MCF 10A (cell line): ENCODE measurements at regions not wholly inside any gene's neighbourhood (a gene's known extent, or its start where the extent isn't known, plus 50 kb on each side); places are given as distances from the start of the nearest gene placed in this dataset.

Source experiments
- BruUV-seq: library from RNA; stranded (reverse); fragments of 400-500 nt; replicated peaks from 2 replicates; lab custom pipeline; 2021; lab: Mats Ljungman, UMichigan
- CTCF ChIA-PET: fragments of 300-600 bp; sonication (Branson Sonifier 250); formaldehyde crosslinking; extraction: SDS; loops from one replicate; lab custom pipeline; 2021; ENCODE audit warnings: antibody characterized with exemption, inconsistent platforms; lab: Yijun Ruan, JAX
- POLR2A ChIA-PET: fragments of 300-600, 350-650 bp; sonication (Branson Sonifier 250); formaldehyde crosslinking; extraction: SDS; loops from one replicate; lab custom pipeline; 2020; ENCODE audit warnings: antibody characterized with exemption, inconsistent platforms; lab: Yijun Ruan, JAX
- DNase-seq: peaks from one replicate; pipeline ENCODE4 v3.0.0-alpha.2; 2018; ENCODE audit not compliant: unreplicated experiment
- H3K27ac Mint-ChIP-seq: one replicate; pipeline ENCODE4 v1.8.0; 2022; ENCODE audit warnings: mild to moderate bottlenecking, low read depth, mixed read lengths; ENCODE audit not compliant: unreplicated experiment
- H3K27me3 Mint-ChIP-seq: one replicate; pipeline ENCODE4 v1.8.0; 2022; ENCODE audit warnings: mixed read lengths; ENCODE audit not compliant: insufficient read depth, unreplicated experiment
- H3K36me3 Mint-ChIP-seq: one replicate; pipeline ENCODE4 v1.8.0; 2022; ENCODE audit warnings: mild to moderate bottlenecking, moderate library complexity, mixed read lengths; ENCODE audit not compliant: insufficient read depth, unreplicated experiment
- H3K4me1 Mint-ChIP-seq: one replicate; pipeline ENCODE4 v1.8.0; 2022; ENCODE audit warnings: mixed read lengths; ENCODE audit not compliant: insufficient read depth, unreplicated experiment
- H3K4me3 Mint-ChIP-seq: one replicate; pipeline ENCODE4 v1.8.0; 2022; ENCODE audit warnings: mild to moderate bottlenecking, moderate library complexity, mixed read lengths; ENCODE audit not compliant: unreplicated experiment
- H3K9me3 Mint-ChIP-seq: one replicate; pipeline ENCODE4 v1.8.0; 2022; ENCODE audit warnings: mixed read lengths; ENCODE audit not compliant: unreplicated experiment
- CTCF ChIP-seq: fragments of 200-600 bp; IDR thresholded peaks from one replicate; pipeline ENCODE4 v1.8.0; 2022; ENCODE audit warnings: antibody characterized with exemption, mild to moderate bottlenecking; ENCODE audit not compliant: unreplicated experiment
- intact Hi-C: fragments of 100-400 bp; cut with micrococcal nuclease; formaldehyde crosslinking; loops from 2 replicates; pipeline ENCODE4 v1.14.1; 2022

- DNase-seq: peak; percentile 9
- Mint-ChIP-seq H3K36me3 (no peaks in the 10 kb centered on the region), H3K4me3 (no peak overlapping the region), H3K9me3 (no peaks in the 10 kb centered on the region), H3K27me3 (no peaks in the 10 kb centered on the region), H3K4me1 (peaks cover 14% of the 10 kb centered on the region), H3K27ac (no peak overlapping the region)
- intact Hi-C loops: no loop called here
- TF ChIP-seq CTCF: no peak
- ChIA-PET CTCF (interaction anchor here (0.7 kb wide), 1 partner anchor 116 kb away, joined by 3 read pairs; no protein-coding TSS in a partner anchor), POLR2A (interaction anchor here (0.7 kb wide), 1 partner anchor 64 kb away, joined by 3 read pairs; no protein-coding TSS in a partner anchor)
- BruUV-seq: no TSS peak
These were observed 227.9 kb downstream of the ALG10B start for GRCh38 chr12:38544330-38545066.

GRCh38 chr12:38547586-38547985 is 231.0 kb downstream of the ALG10B start:
- DNase-seq: peak; percentile 58
- no peak for TF ChIP-seq CTCF
- BruUV-seq: no TSS peak
- no peaks in the 10 kb centered on the region for H3K9me3 Mint-ChIP-seq
- H3K4me3 Mint-ChIP-seq: no peak overlapping the region
- CTCF ChIA-PET: no interaction called here
- no peak overlapping the region for H3K27ac Mint-ChIP-seq
- H3K27me3 Mint-ChIP-seq: no peaks in the 10 kb centered on the region
- no peaks in the 10 kb centered on the region for H3K36me3 Mint-ChIP-seq
- intact Hi-C loops: no loop called here
- POLR2A ChIA-PET: interaction anchor here (0.7 to 1.0 kb wide), 3 partner anchors 40 to 118 kb away, joined by 3 read pairs; no protein-coding TSS in a partner anchor
- peaks cover 14% of the 10 kb centered on the region for H3K4me1 Mint-ChIP-seq

GRCh38 chr12:38555620-38556591 is 239.3 kb downstream of the ALG10B start:
- H3K4me1 Mint-ChIP-seq: peaks cover 7% of the 10 kb centered on the region
- DNase-seq: peak; percentile 26
- no peaks in the 10 kb centered on the region for H3K36me3 Mint-ChIP-seq
- intact Hi-C loops: no loop called here
- POLR2A ChIA-PET: no interaction called here
- H3K4me3 Mint-ChIP-seq: no peak overlapping the region
- no TSS peak for BruUV-seq
- H3K9me3 Mint-ChIP-seq: no peaks in the 10 kb centered on the region
- TF ChIP-seq CTCF: no peak
- no peaks in the 10 kb centered on the region for H3K27me3 Mint-ChIP-seq
- no peak overlapping the region for H3K27ac Mint-ChIP-seq
- CTCF ChIA-PET: no interaction called here

- intact Hi-C loops: no loop called here
- POLR2A ChIA-PET: no interaction called here
- H3K27ac Mint-ChIP-seq: no peak overlapping the region
These were observed 240.1 kb downstream of the ALG10B start for GRCh38 chr12:38556647-38557046.

More at GRCh38 chr12:38556647-38557046, 240.1 kb downstream of the ALG10B start:
- no TSS peak for BruUV-seq
- Mint-ChIP-seq H3K9me3 (no peaks in the 10 kb centered on the region), H3K4me1 (peaks cover 7% of the 10 kb centered on the region), H3K4me3 (no peak overlapping the region), H3K27me3 (no peaks in the 10 kb centered on the region), H3K36me3 (no peaks in the 10 kb centered on the region)
- TF ChIP-seq CTCF: no peak
- CTCF ChIA-PET: interaction anchor here (0.6 kb wide), 1 partner anchor 351 kb away, joined by 3 read pairs; no protein-coding TSS in a partner anchor
- DNase-seq: no peak
